DMS53 treated with DMSO at 0.1 percent for 48 hours (cell line): ENCODE measurements at regions not wholly inside any gene's neighbourhood (a gene's known extent, or its start where the extent isn't known, plus 50 kb on each side); places are given as distances from the start of the nearest gene placed in this dataset.

Experiments
- DNase-seq: peaks from one replicate; lab custom pipeline; 2025; ENCODE audit not compliant: unreplicated experiment; lab: John Stamatoyannopoulos, UW

DNA sequence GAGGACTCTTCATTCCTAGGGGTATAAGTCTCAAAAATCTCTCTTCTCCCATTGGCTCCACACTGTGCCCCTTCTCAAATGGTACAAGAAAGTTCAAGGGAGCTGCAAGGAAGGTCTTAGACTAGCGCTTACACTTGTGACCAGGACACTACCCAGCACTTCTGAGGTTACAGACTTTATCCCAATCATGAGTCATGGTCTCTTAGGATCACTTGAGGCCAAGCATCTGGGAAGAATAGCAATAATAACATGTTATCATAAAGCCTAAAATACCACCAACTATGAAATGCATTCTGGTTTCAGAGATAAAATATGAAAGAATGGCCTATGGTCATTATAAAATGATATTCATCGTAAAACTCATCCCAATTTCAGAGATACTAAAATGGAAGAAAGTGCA, 309.9 kb upstream of the PKDCC start:
- DNase-seq, result no peak

DNA sequence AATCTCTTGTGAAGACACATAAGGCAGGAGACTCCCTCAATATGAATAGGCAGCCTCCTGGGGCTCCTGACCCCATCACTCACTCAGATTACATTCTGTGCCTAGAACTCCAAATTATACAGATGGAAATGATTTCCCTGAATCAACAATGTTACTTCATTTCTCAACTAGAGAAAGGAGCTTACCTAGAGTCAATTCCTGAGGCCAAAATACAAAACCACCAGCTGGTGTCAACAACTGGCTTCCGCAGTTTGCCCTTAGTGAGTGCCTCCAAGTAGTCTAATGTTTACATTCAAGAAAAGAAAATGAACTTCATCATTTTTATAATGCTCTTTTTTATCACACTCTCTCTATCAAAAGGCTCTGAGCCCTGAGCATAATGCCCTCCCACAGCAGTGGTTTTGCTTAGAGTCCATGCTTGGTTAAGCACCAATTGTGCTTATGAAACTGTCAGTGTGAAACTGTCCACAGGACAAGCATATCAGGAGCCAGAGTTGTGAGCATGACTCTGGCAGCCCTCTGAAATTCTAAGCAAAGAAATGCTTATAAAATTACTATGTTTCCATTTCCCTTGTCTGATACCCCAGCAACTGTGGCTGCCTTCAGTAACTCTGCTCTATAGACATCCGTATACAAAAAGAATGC, 305.7 kb upstream of the PKDCC start:
- no peak for DNase-seq

DNA sequence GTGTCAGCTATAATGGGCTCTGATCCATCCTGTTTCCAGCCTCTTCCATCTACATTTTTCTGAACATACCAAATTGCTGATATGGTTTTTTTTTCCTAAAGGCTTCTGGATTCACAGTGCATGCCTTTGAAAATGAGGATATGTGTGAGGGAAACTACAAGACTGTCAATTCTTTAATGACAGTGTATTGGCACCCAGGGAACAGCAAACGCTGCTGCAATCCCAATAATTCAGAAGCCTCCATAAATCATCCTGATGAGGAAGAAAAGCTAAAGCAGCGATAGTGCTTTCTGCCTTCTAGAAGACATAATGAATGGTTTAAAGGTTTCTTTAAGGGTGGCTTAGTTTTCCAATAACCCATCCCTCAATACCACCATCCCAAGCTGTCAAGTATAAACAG, 304.5 kb upstream of the PKDCC start:
- DNase-seq, result no peak

DNA sequence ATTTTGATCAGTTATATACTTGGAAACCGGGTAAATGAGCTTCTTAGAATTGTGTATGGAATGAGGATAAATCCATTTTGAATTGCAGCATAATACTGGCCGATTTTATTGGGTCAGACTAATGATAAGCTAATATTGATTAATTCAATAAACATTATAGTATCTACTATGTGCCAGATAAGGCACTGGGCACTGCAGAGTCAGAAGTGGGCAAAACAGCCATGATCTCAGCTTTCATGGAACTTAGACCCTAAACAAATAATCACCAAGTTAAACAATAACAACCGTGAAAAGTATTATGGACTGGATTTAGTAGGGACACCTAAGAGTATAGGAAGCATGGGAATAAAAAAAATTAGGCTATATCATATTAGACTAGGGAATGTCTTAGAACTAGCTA, 297.0 kb upstream of the PKDCC start:
- no peak for DNase-seq

DNA sequence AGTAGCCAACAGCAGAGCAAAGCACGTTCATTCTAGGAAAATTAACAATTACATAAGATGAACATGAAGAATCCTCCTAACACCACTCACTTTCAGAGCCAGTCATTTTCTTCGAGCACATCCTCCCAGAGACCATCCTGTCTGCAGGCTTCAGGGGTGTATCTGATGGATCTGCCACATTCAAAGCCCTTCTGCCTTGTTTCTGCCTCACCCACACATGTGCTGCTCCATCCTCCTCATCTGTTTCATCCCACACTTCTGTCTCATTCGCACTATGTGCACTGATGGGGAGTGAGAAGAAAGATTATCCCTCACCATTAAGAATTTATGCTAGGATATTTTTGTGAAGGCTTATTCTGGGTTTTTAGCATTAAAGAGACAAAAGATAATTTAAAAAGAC, 287.9 kb upstream of the PKDCC start:
- DNase-seq, result no peak

DNA sequence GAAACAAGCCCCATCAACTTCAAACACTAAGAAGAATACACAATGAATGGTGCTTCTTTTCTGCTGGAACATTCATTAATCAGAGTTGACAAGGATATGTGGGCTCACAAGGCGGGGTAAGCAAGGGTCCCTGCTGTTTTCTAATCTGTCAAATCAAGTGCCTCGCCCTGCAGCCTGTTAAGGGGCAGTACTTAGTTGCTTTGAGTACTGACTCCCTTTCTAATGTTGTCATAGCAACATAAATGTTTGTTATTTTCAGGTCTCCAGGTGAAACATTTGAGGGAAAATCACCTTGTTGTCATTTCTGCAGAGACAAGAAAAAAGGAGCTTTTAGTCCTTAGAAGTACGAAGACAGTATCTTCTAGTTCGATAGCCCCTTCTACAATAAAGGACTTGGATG, 284.7 kb upstream of the PKDCC start:
- DNase-seq, result no peak

DNA sequence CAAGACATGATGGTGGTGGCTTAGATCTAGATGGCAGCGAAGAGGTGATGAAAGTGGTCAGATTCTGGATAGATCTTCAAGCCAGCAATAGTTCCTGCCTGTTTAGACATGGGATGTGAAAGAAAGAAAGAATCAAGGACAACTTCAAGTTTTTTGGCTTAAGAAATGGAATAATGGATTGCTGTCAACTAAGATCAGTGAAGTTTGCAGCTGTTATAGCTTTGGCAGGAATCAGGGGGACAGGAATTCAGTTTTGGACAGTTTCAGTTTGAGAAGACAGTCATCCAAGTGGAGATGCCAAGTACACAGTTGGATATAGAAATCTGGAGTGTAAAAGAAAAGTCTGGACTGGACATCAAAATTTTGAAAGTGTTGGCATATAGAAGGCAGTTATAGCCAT, 283.7 kb upstream of the PKDCC start:
- DNase-seq, result no peak

DNA sequence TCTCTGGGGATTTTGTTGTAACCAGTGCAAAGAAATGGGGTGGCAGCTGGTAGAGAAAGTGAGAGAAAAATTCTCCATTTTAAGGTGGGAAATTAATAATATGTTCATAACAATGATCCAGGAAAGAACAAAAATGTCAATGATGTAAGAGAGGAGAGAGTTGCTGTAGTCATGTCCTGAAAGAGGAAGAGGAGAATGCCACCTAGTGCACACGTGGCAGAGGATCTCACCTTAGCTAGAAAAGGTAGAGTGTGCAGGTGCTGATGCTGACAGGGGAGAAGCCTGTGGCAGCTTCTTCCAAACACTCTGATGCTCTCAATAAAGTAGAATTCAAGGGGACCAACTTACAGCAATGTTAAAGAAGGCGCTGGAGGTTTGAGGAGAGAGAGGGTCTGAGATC, 282.9 kb upstream of the PKDCC start:
- DNase-seq, result no peak

DNA sequence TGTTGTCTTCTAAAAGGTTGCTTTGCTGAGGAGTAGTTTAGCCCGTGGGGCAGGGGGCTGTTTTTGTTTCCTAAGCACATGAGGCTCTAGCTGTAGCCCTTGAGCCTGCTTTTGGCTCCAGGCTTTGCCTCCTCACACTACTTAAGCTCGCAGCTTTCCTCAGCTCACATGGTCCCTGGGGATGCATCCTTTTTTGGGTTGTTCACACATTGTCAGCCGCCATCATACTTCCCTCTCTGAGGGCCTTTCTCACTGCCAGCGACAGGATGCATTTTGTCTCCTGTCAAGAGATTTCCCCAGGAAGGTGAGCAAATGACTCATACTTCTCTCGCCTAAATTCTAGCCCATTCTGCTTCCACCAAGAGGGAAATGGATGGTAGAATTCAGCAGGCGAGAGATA, 279.5 kb upstream of the PKDCC start:
- no peak for DNase-seq

DNA sequence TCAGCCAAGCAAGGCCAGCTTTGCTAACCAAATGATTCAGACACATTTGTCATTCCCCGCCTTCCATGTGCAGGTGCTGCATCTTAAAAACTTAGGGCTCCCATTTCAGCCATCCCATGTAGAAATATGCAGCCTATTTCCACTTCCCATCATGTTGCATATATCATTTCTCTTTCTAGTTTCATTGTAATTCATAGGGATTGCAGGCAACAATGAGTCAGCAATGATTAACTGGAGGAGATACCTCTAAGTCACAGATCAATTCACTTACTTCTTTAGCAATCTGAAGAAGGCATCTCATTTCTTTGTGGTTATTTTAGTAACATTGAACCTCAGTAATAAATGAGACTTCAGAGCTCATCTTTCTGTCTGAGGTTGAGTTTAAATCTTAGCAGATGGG, 276.1 kb upstream of the PKDCC start:
- no peak for DNase-seq

DNA sequence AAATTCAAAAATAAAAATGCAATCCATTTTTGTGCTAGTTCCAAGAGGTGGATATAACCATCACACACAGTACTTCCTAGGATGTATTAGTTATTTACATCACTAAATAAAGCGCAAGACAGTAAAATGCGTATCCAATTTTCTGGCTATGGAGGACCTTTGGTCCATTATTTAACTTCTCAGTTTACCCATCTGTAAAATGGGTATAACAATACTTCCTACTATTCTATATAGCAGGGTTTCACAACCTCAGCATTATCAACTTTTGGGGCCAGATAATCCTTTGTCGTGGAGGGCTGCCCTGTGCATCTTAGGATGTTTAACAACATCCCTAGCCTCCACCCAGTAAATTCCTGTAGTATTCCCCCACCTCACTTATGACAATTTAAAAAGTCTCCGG, 275.1 kb upstream of the PKDCC start:
- DNase-seq, result no peak

DNA sequence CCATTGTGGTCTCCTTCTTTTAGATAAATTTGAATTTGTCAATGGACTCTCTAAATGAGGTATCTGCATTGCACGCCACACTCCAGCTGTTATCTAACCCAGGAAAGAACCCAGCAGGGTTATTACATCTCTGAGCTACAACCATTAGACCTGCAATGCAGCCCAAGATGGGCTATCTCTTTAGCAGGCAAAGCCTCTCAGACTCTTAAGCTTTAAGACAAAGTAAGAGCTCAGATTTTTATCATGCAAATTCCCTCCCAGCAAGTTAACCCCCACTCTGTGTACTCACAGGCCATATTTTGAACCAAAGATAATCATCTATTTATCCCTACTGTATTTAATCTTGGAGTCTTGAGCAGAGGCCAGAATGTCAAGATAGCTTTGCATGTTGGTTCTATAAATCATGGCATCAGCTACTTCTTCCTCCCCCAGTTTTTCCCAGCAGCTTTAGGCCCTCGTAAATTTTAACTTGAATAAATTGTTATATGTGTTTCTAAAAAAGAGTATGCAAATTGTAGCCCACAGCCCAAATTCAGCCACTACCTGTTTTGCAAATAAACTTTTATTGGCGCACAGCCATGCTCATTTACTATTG, 273.7 kb upstream of the PKDCC start:
- DNase-seq, result no peak

DNA sequence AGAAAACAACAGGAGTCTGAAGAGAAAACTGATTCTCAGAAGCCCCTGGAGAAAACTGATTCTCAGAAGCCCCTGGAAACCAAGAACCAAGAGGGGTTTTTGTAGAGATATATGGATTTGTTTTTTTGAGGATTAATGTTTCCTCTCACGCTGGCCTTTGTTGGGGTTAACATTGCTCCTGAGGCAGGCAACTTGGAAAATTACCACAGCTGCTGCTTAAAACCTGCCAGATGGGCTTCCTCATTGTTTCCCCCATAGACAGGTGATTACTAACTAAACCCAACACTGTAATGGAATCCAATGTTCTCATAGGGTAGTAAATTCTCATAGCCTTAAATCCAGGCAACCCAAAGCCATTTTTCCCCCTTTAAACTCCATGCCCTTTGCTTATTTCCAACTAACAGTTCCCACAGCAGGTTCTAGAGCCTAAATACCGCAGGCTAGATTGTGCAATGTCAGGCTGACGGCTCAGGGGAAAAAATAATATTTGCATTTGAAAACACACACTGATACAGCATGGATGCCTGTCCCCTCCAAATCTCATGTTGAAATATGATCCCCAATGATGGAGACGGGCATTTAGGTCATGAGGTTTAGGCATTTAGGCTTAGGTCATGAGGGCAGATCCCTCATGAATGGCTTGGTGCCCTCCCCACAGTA, 272.3 kb upstream of the PKDCC start:
- no peak for DNase-seq

DNA sequence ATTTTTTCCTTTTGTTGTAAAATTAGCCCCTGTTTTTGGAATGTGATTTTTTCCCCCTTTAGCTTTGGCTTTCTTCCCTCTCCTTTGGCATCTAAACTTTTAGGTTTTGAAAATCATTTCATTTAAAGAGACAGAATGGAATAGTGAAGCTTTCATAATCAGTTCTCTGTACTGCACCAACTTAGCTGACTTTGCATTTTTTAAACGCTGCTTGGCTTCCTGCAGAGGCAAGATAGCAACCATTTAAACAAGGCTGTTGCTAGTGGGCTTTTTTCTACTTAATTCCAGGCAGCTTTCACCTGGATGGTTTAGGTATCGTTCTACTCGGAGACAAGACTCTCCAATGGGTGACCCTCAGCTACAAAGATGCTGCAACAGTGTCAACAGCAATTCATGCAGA, 267.9 kb upstream of the PKDCC start:
- no peak for DNase-seq

DNA sequence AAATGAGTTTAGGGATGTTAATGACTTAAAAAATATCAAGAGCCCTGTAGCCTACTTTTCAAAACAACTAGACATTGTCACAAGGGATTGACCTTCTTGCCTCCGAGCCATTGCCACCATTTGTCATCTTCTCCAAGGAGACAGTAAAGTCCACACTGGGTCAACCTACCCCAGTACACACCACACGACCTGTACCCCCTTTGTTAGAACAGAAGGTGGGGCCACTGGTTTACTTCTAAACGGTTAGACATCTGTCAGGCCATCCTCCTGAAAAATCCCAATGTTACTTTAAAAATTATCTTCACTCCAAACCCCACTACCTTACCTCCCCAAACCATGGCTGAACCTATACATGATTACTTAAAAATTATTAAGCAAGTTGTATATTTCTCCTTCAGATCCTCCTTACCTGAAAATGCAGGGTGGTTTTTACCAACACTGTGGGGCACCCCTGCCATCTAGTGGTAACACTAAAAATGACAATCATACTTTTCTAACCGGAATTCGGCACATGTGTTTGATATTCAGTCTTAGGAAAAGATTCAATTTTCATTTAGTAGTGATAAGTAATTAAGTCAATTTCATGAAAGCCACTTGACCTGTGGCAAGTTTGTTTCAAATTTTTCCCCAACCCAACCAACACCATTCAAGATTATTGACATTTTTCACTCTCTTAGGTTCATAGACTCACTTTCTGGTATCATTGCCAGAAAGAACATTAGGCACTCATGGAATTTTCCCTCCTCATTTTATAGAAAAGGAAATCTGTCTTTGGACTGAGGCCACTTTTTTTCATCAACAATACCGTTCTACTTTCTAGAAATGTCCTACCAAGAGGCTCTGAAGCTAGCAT, 265.3 kb upstream of the PKDCC start:
- peak; percentile 22 for DNase-seq

DNA sequence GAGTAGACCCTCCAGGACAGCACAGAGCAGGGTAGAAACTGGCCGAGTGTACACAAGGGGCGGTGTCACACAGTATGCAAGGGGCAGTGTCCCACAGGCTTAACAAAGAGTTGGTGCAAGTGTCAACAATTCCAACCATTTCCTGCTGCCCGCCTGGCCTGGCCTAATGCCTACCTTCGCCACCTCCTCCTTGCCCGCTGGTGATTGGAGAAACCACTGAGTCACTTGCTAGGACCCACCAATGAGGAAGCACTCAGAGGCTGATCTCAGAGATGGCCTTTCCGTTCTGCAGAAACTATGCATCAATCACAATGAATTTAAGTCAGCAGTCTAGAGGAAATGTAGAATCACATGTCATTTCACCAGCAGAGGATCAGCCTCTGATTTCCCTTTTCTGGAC, 263.3 kb upstream of the PKDCC start:
- no peak for DNase-seq

DNA sequence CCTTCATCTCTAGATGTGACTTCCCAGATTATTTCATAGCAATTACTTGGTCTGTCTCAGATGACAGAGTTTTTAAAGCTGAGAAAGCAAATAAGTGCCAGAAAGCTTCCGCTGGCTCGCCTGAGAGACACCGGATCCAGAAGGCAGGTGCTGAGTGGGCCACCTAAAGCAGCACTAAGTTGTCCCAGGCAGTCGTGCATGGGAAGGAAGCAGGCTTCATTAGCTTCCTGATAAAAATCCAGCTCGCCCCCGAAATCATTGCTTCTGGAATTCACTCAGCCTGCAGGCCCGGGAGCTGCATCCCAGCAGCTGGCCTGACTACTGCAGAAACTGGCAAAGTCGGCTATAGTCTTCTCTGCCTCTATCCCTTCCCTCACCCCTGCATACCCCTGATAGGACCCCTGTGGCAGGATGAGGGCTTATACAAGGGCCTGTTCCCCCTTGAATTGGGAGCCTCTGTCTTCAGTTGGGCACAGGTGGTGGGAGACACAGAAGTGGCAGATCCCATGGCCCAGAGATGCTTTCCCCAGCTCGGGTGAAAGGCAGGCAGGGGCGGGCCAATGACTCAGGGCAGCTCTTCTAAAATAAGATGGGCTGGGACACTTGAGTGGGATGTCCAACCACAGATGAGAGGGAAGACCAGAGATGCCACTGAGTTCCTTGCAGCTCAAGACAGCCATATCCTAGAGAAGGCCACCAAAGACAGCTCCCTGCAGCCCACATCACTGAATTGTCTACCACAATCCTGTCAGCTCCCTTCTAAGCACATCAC, 262.4 kb upstream of the PKDCC start:
- DNase-seq, result no peak

DNA sequence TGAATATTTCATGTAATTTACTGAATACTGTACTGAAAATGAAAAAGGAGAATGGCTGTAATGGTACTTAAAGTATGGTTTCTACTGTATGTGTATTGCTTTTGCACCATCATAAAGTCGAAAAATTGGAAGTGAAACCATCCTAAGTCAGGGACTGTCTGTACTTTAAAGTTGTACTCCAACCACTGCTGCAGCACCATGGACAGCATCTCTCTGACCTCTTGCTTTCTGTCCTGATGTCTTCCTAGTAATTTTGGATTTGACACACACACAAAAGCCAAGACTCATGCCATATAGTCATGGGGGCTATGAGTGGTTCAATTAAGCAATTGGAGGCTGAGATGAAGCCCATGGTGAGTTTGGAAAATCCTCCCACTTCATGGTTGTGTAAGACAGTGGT, 256.3 kb upstream of the PKDCC start:
- DNase-seq, result no peak

DNA sequence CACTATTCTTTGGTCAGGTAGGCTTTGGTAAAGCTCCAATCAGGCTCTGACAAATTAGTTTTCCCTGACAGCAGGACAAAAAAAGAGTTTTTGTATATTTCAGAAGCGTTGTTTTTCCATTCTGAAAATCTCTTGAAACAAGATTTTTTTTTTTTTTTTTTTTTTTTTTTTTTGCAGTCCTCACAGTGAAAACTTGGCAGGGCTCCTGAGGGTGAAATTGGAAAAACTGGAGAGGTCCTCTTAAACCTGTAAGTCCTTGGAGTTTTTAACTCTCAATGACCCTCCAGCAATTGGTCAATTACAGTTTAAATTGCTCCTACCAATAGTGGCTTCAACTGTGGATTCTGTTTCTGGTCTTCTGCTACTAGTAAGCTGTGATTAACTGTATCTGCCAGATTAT, 244.5 kb upstream of the PKDCC start:
- DNase-seq, result no peak

DNA sequence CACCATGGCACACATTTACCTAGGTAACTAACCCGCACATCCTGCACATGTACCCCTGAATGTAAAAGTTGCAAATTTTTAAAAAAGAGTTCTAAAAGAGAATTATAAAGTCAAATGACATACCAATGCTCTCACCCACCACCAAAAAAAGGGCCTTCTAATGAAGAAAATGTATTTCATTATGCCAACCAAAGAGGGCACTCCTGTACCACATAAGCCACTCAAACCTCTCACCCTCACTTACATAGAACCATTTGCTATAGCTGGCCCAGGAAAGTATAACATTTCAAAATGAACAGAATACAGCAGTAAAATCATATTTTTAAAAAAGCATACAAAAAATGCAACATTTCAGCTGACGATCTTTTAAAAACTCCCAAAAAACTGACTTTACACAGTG, 241.5 kb upstream of the PKDCC start:
- DNase-seq, result no peak

DNA sequence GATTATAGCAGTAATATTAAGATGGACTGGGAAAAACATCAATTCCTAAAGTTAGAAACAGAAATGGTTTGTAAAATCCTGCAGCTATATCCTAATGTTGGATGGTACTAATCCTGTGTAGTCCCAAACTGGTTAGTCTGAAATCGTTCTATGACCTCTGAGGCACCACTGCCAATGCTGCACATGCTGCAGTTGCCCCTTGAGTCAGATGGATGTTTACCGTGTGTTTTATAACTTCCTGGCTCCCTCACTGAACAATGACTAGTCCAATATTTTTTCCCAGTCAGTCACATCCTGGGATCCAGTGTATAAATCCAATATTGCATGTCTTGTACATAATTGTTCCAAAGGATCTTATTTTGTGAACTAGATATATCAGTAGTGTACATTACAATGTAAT, 226.7 kb upstream of the PKDCC start:
- no peak for DNase-seq
